GM13977 (cell line): ENCODE measurements at regions not wholly inside any gene's neighbourhood (a gene's known extent, or its start where the extent isn't known, plus 50 kb on each side); places are given as distances from the start of the nearest gene placed in this dataset.
A peak's percentile ranks its signal among the peaks of the same experiment; 100 is the strongest.

Experiments
- DNase-seq: peaks from one replicate; pipeline ENCODE4 v3.0.0; 2012; ENCODE audit warnings: low spot score
- in situ Hi-C: fragments of 300-500 bp; cut with MboI; formaldehyde crosslinking; loops from one replicate; pipeline ENCODE4 v1.12.0; 2022; ENCODE audit warnings: low sequenced_read_pairs, low pct_unique_long_range_greater_than_20kb, mixed read lengths, inconsistent platforms; ENCODE audit not compliant: unreplicated experiment
- TF ChIP-seq, protein P1 (sequence below): IDR thresholded peaks from 2 replicates; pipeline ENCODE4 v1.5.1; 2012; ENCODE audit warnings: mild to moderate bottlenecking, control low read depth; ENCODE audit not compliant: insufficient read depth; ENCODE audit errors: extremely low read depth, missing control alignments

DNA sequence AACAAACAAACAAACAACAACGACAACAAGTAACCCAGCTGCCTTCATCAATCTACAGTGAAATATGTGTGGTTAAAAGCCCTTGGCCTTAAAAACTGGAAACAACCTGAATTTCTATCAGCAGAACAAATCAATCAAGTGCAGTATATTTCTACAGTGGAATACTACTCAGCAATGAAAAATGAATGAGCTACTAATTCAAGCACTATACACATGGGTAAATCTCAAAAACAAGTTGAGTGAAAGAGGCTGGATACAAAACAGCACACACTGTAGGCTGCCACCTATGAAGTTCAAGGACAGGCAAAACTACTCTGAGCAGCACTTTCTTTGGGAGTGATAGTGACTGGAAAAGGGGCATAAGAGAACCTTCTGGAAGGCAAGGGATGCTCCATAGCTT is 395.5 kb upstream of the PROK2 start:
- in situ Hi-C loops = no loop called here
- no peak for DNase-seq
- TF ChIP-seq, protein P1, sequence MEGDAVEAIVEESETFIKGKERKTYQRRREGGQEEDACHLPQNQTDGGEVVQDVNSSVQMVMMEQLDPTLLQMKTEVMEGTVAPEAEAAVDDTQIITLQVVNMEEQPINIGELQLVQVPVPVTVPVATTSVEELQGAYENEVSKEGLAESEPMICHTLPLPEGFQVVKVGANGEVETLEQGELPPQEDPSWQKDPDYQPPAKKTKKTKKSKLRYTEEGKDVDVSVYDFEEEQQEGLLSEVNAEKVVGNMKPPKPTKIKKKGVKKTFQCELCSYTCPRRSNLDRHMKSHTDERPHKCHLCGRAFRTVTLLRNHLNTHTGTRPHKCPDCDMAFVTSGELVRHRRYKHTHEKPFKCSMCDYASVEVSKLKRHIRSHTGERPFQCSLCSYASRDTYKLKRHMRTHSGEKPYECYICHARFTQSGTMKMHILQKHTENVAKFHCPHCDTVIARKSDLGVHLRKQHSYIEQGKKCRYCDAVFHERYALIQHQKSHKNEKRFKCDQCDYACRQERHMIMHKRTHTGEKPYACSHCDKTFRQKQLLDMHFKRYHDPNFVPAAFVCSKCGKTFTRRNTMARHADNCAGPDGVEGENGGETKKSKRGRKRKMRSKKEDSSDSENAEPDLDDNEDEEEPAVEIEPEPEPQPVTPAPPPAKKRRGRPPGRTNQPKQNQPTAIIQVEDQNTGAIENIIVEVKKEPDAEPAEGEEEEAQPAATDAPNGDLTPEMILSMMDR = no peak

DNA sequence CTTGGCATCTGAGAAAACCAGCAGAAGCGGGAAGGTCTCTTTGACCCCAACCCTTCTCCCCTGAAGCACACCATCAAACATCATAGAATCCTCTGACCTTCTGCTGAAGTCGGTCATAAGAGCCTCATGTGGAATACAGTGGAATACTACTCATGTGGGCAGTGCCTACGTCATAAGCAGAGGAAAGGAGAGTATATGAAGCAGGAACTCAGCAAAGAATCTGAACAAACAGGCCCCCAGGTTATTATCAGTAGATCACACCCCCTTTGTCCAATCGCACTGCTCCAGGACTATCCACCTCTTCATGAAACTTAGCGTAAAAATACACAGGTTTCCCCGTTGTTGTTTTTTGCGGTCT is 394.1 kb upstream of the PROK2 start:
- TF ChIP-seq, protein P1 = no peak
- DNase-seq = no peak
- in situ Hi-C loops = loop anchor here (10.0 kb wide), 1 partner anchor 266 kb away; the partner anchor contains the start of gene RYBP

DNA sequence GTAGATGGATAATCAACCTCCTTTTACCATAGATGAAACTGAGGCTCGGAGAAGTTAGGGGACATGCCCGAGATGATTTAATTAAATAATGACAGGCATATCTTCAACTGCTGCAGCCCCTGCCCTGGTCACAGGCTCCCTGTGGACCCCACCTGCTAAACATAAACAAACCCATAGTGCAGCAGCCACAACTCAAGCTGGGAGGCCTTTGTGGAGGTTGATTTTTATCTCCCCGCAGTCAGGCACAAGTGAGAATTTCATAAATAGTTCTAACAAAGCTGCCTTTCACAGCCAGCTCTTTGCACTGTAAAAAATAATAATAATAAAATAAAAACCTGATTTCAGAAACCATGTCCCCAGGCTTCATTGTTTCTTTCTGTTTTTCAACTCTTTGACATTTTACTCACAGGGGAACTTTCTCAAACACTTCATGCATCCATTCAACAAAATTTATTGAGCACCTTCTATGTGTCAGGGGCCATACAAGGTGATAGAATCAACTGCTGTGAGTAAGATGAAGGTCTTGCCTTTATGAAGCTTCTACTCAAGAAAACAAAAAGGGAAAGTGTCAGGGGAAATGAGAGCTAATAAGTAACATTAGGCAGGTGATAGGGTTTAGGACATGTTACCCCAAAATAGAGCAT is 393.6 kb upstream of the PROK2 start:
- TF ChIP-seq, protein P1 = no peak
- DNase-seq = no peak
- in situ Hi-C loops = loop anchor here (10.0 kb wide), 1 partner anchor 266 kb away; the partner anchor contains the start of gene RYBP

DNA sequence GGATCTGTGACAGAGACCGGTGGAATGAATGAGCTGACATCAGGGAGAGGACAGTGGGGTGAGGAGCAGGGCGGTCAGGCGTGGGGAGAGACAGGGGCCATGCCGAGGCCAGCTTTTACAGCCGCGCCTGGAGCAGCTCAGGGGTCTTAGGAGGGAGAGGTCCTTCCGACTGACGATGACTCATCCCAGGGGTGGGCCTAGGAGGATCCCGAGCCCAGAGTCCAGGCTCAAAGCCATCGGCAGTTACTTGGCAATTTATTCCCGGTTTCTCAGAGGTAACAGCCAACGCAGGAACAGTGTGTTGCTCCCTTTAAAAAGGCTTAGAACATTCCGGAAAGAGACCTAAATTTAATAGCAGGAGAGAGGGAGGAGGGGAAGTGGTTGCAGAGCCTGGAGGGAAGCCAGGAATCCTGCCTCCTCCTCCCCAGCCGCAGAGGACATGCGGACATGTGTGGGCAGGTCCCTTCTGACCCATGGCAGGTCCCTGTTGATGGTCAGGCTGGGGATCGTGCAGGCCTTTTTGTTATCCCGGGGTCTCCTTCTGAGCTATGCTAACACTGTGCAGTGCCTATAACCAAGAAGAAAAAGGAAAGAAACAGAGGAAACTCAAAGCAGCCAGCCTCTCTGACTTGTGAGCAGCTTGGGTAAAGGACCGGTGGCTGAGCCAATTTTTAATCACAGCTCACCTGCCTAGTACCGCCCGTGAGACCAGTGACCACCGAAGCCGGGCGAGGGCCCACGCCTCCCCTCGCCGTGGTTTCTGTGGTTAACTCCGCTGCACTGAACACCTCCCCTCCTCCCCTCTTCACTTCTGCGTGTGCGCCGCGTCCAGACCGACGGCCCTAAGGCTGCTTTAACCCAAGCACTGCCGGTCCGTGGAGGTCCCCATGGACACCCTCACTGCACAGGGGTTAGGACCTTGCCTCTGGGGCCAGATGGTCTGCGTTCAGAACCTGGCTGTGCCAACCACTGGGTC is 392.4 kb upstream of the PROK2 start:
- TF ChIP-seq, protein P1 = no peak
- in situ Hi-C loops = loop anchor here (10.0 kb wide), 1 partner anchor 267 kb away; the partner anchor contains the start of gene RYBP
- peak; percentile 42 for DNase-seq

DNA sequence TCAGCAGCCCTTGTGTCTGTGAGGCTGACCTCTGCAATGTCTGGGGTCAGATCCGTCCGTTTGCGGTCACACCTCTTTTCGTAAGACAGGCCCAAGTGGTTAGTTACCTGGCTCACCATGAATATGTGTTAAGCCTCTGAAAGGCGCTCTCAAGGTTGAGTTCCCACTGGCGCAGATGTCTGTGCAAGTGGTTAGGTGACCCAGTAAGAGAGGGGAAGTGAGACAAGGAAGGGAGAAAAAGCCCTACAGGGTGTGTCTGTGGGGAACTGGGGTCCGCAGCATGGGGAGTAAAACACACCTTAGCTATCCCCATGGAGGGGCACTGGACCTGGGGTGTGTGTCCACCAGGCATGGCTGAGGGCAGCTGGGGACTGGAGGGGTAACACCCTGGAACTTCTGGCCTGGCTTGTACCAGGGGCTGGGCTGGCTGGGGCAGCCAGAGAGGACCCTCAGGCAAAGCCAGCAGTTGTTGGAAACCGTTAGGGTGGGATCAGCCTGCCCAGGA is 391.6 kb upstream of the PROK2 start:
- TF ChIP-seq, protein P1 = no peak
- peak; percentile 54 for DNase-seq
- in situ Hi-C loops = loop anchor here (10.0 kb wide), 1 partner anchor 268 kb away; the partner anchor contains the start of gene RYBP

DNA sequence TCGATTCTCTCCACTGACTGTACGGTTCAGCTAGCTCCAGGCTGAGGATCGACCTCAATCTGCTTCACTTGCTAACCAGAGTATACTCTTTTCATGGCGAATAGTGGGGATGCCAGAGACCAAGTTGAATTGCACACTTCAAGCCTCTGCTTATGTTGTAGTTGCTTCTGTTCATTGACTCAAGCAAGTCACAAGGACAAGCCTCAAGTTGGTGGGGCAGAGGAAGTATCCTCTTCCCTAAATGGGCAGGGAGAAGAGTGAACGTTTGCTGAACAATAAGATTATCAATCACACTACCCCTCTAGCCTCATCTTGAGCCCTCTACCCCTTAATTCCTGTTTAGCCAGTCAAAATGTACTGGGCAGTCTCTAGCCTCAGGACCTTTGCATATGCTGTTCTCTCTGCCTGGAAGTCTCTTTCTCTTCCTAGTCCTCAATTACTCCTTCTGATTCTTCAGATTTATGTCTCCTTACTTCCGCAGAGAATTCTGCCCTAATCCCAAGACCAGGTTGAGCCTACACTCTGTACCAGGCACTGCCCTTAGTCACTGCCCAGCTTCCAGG is 390.4 kb upstream of the PROK2 start:
- TF ChIP-seq, protein P1 = no peak
- DNase-seq = no peak
- in situ Hi-C loops = loop anchor here (10.0 kb wide), 1 partner anchor 269 kb away; the partner anchor contains the start of gene RYBP
